ENCODE measurements at regions not wholly inside any gene's neighbourhood (a gene's known extent, or its start where the extent isn't known, plus 50 kb on each side); places are given as distances from the start of the nearest gene placed in this dataset.

- TF ChIP-seq EZH2 (IDR thresholded peaks at IDR 0.05; ENCODE audit: borderline replicate concordance, low read depth, low read length, poor library complexity, severe bottlenecking) (no peak), CTCF (conservative IDR thresholded peaks at IDR 0.05; ENCODE audit: low read depth, low read length) (no peak)
Measured at GRCh38 chr15:39139431-39140059, 441.3 kb upstream of the THBS1 start.
